Bone marrow (tissue), 2 donors: ENCODE measurements at regions not wholly inside any gene's neighbourhood (a gene's known extent, or its start where the extent isn't known, plus 50 kb on each side); places are given as distances from the start of the nearest gene placed in this dataset.

Experiments used
- DNase-seq, 2 donors: peaks; one replicate each; lab custom pipeline; 2025; lab: John Stamatoyannopoulos, UW

GRCh38 chr1:47574451-47575165 lies 136.8 kb downstream of the FOXD2 start:
- no peak for DNase-seq

GRCh38 chr1:47575855-47576757 lies 138.3 kb downstream of the FOXD2 start:
- no peak for DNase-seq

DNA sequence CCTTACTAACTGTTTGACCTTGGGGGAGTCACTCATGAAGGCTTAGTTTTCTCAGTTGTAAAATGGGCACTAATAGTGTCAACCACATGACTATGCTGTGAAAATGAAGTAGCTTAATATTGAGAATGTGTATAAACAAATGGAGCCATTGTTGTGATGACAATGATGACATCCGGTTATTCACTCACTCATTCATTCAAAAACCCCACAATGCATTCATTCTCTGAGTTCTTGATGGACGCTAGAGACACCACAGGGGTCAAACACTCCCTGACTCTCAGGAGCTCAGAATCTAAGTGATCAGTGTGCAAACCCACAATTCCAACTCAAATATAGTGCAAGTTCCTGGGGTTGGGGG lies 138.9 kb downstream of the FOXD2 start:
- no peak for DNase-seq

GRCh38 chr1:47577303-47578025 lies 139.6 kb downstream of the FOXD2 start:
- no peak for DNase-seq

DNA sequence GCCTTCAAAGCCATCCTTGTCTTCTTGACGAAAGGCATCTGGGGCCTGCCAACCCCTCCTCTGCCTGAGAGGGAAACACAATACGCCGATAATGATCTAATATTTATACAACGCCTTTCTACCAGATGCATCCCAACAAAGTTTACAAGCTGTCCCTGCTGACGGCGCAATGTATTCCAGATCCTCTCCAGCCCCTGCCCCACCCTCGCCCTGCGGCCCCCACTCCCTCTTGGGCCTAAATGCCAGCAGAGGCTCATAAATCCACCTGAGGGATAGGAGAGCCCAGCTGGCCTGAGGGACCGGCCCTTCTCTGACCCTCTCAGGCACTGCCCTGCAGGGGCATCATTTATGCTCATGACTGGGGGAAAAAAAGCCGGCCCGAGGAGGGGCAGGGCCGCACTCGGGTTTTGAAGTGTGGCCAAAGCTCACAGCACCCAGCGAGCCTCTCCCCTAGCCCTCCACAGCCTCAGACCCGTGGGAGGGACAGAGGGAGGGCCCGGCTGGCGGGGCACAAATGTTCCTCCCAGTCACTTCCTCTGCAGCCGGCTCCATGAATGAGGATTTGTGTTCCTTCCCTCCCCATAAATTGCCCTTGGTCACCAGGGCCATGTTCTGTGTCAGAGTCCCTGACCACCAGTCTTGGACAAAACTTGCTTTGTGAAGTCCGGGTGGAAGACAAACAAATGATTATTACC lies 140.3 kb downstream of the FOXD2 start:
- no peak for DNase-seq

- DNase-seq = no peak
Observed at GRCh38 chr1:47578721-47579419, 141.0 kb downstream of the FOXD2 start.

DNA sequence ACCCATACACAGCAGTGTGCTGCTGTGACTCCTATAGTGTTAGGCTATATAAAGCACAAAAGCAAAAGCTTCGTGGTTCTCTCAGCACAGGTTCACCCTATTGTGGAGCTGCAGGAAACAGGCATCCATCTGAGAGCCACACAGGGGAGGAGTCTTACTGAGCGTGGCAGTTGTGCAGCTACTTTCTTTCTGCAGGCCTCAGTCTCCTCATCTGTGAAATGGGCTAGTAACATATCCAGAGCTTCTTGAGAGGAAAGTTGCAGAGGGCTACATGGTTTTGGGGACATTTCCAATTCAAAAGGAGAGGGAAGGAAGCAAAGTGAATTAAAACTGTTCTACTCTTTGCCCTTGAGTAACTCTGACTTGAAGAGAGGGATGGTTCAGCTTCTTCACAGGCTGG lies 142.0 kb downstream of the FOXD2 start:
- DNase-seq = no peak

DNA sequence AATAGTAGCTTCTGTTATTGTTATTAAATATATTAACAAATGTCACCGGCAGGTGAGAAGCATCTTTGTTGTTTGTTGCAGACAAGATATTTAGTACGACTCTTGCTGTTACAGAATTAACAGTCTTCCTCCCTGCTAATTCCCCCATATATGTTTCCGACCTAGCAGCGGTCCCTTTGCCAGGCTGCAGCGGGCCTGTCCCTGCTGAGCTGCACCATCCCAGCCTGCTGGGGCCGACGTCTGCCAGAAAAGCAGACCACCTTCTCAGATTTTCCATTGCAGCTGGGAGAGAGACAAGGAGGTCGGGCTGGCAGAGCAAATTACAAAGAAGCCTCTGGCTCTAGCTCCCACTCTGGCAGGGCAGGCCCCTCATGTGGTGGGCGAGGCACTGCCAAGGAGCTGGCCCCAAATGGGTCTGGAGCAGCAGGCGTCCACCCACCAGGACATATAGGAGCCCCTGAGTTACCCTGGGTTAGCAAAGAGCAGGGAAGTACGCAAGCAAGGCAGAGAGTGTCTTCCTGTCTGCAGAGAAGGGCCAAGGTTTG lies 142.7 kb downstream of the FOXD2 start:
- no peak for DNase-seq

- DNase-seq = no peak
Observed at GRCh38 chr1:47582891-47583608, 145.2 kb downstream of the FOXD2 start.

DNA sequence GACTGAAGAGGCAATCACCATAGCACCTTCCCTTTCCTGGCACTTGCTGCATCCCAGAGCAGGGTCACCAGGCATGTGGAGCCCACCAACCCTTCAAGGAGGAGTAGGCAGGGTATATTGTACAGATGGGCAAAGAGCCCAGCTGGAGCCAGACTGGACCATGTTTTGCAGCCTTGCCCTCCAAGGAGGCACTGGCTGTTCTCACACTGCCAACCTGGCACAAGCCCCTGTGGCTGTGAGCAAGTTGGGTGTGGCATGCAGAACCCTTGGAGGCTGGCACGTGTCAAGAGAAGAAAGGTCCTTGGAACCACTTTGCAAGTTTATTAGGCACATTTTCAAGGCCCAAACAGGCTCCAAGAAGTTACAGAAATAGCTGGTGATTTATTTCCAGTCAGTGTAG lies 146.4 kb downstream of the FOXD2 start:
- no peak for DNase-seq

GRCh38 chr1:47585141-47585902 lies 147.5 kb downstream of the FOXD2 start:
- no peak for DNase-seq

- DNase-seq = no peak
Observed at GRCh38 chr1:47587891-47588582, 150.2 kb downstream of the FOXD2 start.

- DNase-seq = no peak
Observed at GRCh38 chr1:47590523-47591225, 152.8 kb downstream of the FOXD2 start.

DNA sequence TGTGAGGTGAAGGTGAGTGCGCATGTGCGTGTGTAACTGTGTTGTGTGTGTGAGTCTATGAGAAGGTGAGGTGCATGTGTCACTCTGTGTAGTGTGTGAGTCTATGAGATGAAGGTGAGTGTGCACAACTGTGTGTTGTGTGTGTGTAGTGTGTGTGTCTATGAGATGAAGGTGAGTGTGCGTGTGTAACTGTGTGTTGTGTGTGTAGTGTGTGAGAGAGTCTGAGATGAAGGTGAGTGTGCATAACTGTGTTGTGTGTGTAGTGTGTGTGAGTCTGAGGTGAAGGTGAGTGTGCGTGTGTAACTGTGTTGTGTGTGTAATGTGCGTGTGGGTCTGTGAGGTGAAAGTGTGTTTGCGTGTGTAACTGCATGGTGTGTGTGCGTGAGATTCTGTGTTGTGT lies 154.0 kb downstream of the FOXD2 start:
- DNase-seq = no peak

DNA sequence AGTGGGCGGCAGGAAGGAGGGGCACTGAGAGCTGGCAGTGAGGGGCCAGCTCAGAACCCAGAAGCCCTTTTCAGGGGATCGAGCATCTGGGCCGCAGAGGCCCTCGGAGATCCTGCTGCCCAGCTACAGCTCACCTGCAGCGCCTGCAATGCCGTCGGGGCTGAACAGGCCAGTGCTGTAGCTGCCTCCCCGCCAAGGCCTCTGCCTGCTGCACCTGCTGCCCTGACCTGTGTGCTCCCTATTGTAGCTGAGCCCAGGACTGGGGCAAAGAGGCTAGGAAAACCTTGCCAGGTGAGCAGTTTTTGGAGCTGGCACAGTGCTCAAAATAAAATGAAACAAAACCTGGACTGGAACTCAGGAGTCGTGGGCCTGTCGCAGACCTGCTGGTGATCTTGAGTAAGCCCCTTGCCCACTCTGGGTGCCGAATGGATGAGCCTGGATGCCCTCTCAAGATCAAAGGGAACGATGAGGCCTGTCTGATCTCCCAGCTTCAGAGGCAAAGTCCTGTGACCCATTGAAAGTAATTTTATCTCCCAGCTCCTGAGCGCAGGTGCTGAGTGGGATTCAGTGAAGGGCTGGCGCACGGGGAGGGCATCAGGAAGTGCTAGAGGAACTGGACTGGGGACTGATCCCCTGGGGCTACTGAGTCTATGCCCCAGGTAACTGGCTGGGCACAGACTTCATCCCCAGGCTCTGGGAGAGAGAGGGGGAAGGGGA lies 154.6 kb downstream of the FOXD2 start:
- DNase-seq = no peak

DNA sequence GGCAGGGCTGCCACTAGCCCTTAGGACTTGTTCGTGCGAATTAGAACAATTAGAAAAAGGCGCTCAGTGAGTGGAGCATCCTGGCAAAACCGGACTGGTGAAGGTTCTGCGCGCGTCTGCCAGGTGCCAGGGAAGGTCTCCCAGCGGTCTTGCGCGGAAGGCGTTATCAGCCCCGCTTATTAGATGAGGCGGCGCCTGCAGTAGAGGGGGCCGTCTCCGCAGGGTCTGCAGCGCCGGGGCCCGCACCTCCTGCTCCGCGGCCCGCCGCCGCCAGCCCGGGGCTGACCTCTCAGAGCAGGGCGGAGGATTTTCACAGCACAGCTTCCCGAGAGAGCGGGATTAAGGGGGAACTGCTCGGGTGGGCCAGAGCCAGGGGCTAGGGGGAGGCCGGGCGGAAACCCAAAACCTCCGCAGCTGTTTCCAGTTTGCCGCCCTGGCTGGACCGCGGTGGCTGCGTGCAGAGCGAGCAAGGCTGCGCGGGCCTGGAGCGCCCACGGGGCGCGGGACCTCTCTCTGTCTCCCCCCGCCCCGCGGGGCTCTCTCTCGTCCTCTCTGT lies 155.2 kb downstream of the FOXD2 start:
- no peak for DNase-seq

DNA sequence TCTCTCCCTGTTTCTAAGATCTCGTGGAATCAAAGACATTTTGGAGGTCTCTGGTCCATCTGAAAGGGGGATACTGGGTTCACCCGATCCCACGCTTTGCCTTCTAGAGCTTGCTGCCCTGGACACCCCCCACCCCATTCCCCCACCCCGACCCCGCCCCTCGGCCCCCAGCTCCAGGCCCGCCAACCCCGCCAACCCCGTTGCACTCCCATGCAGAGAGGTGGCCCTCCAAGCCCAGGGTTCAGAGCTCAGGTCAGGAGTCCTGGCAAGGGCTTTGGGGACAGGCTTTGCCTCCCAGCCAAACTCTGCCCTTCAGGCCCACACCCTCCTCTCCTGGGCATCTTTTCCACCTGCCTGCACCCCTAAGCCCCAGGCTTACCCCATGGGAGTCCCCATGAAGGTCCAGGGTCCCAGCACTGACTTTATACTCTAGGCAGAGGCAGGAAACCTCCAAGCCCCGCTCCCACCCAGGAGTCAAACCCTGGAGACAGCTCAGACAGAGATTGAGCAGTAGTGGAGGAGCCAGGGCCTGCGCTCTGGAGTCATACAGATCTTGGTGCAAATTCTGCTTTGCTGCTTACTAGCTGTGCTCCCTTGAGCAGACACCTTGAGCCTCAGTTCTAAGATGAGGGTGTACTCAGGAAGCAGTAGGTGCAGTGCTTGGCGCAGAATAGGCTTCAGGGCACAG lies 155.9 kb downstream of the FOXD2 start:
- no peak for DNase-seq
